ENCODE measurements at regions not wholly inside any gene's neighbourhood (a gene's known extent, or its start where the extent isn't known, plus 50 kb on each side); places are given as distances from the start of the nearest gene placed in this dataset.

DNA sequence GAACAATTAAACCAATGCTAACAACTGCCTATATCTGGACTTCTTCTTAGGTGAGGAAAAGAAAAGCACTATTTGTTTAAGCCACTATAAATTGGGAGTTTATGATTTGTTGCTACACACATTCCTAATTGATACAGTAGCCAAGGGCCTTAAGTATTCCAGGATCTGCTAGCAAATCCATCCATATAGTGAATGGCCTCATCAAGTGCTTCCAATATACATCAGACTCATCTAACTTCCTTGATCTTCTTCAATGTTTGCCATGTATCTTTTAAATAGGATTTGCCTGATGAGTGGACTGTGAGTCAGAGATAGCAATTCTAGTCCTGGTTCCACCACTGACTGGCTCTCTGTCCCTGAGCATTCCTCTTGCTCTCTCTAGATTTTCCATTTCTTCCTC, 430.2 kb downstream of the OMA1 start:
- TF ChIP-seq, protein P1, sequence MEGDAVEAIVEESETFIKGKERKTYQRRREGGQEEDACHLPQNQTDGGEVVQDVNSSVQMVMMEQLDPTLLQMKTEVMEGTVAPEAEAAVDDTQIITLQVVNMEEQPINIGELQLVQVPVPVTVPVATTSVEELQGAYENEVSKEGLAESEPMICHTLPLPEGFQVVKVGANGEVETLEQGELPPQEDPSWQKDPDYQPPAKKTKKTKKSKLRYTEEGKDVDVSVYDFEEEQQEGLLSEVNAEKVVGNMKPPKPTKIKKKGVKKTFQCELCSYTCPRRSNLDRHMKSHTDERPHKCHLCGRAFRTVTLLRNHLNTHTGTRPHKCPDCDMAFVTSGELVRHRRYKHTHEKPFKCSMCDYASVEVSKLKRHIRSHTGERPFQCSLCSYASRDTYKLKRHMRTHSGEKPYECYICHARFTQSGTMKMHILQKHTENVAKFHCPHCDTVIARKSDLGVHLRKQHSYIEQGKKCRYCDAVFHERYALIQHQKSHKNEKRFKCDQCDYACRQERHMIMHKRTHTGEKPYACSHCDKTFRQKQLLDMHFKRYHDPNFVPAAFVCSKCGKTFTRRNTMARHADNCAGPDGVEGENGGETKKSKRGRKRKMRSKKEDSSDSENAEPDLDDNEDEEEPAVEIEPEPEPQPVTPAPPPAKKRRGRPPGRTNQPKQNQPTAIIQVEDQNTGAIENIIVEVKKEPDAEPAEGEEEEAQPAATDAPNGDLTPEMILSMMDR (IDR thresholded peaks at IDR 0.05), result no peak
- no peak for TF ChIP-seq ZFX (IDR thresholded peaks at IDR 0.05; ENCODE audit: borderline replicate concordance)

Measured in 22Rv1 (cell line).